ENCODE measurements at regions not wholly inside any gene's neighbourhood (a gene's known extent, or its start where the extent isn't known, plus 50 kb on each side); places are given as distances from the start of the nearest gene placed in this dataset.

GRCh38 chr13:76009267-76009890, 373.2 kb downstream of the LMO7 start:
- Histone ChIP-seq H3K4me3 (ENCODE audit: low read depth in 2 of 2, low read length in 2 of 2) (no peak overlapping the region), H3K36me3 (ENCODE audit: control insufficient read depth, insufficient read depth, low read length) (no peaks in the 10 kb centered on the region), H3K27ac (ENCODE audit: low read length) (no peak overlapping the region), H3K4me1 (ENCODE audit: control insufficient read depth, insufficient read depth, low read length) (no peaks in the 10 kb centered on the region), H3K9me3 (ENCODE audit: control insufficient read depth, insufficient read depth, low read depth, low read length) (no peaks in the 10 kb centered on the region), H3K27me3 (ENCODE audit: control insufficient read depth, insufficient read depth, low read length) (no peaks in the 10 kb centered on the region)
- ChIA-PET POLR2A (no interaction called here), CTCF (no interaction called here)
- ATAC-seq: no peak
- no TSS peak for BruUV-seq (replicated peaks)
- TF ChIP-seq CTCF (IDR thresholded peaks at IDR 0.05) (no peak), TCF7L2 (IDR thresholded peaks at IDR 0.05; ENCODE audit: low read depth, low read length) (no peak)
- in situ Hi-C loops (cut with HindIII; ENCODE audit: low pct_unique_long_range_greater_than_20kb, low sequenced_read_pairs): no loop called here
- intact Hi-C loops (cut with micrococcal nuclease; ENCODE audit: unreplicated experiment): no loop called here
- no peak for DNase-seq (ENCODE audit: low read depth, low spot score)

- H3K4me3 ChIP-seq (ENCODE audit: low read depth in 2 of 2, low read length in 2 of 2): no peak overlapping the region
- ChIA-PET CTCF (no interaction called here), POLR2A (no interaction called here)
- no TSS peak for BruUV-seq (replicated peaks)
- ATAC-seq (no peak), DNase-seq (ENCODE audit: low read depth, low spot score) (no peak)
- H3K4me1 ChIP-seq (ENCODE audit: control insufficient read depth, insufficient read depth, low read length): no peaks in the 10 kb centered on the region
- TF ChIP-seq POLR2AphosphoS5 (IDR thresholded peaks at IDR 0.05; ENCODE audit: low read depth, low read length) (no peak), REST (IDR thresholded peaks at IDR 0.05; ENCODE audit: insufficient read depth in 1 of 2, low read depth in 2 of 2, low read length in 1 of 2) (no peak), TCF7L2 (IDR thresholded peaks at IDR 0.05; ENCODE audit: low read depth, low read length) (no peak), SIN3A (IDR thresholded peaks at IDR 0.05; ENCODE audit: borderline replicate concordance, insufficient read depth, low read depth, low read length) (no peak), CTCF (IDR thresholded peaks at IDR 0.05) (no peak)
- intact Hi-C loops (cut with micrococcal nuclease; ENCODE audit: unreplicated experiment) (no loop called here), in situ Hi-C loops (cut with HindIII; ENCODE audit: low pct_unique_long_range_greater_than_20kb, low sequenced_read_pairs) (no loop called here)
- H3K36me3 ChIP-seq (ENCODE audit: control insufficient read depth, insufficient read depth, low read length): no peaks in the 10 kb centered on the region
- H3K27ac ChIP-seq (ENCODE audit: low read length): no peak overlapping the region
- no peaks in the 10 kb centered on the region for H3K9me3 ChIP-seq (ENCODE audit: control insufficient read depth, insufficient read depth, low read depth, low read length)
- H3K27me3 ChIP-seq (ENCODE audit: control insufficient read depth, insufficient read depth, low read length): no peaks in the 10 kb centered on the region
Measured at GRCh38 chr13:76004416-76004815, 368.3 kb downstream of the LMO7 start.

All from Panc1 (cell line).